Endothelial cell of umbilical vein (primary cell): ENCODE measurements at regions not wholly inside any gene's neighbourhood (a gene's known extent, or its start where the extent isn't known, plus 50 kb on each side); places are given as distances from the start of the nearest gene placed in this dataset.
"Not testable (repeated sequence)": the region's sequence is repeated elsewhere in the genome, so short reads cannot be mapped to it uniquely, and the experiment has no call there.

Experiments used
- BruUV-seq: library from RNA; stranded (reverse); fragments of 400-500 nt; replicated peaks from 2 replicates; lab custom pipeline; 2021; lab: Mats Ljungman, UMichigan
- CTCF ChIA-PET: fragments of 300-600, 350-600 bp; sonication (Branson Sonifier 250); formaldehyde crosslinking; loops from one replicate; lab custom pipeline; 2021; ENCODE audit warnings: antibody characterized with exemption, inconsistent platforms; lab: Charles Lee
- POLR2A ChIA-PET: fragments of 300-600, 350-600 bp; sonication (Branson Sonifier 250); formaldehyde crosslinking; loops from one replicate; lab custom pipeline; 2021; ENCODE audit warnings: antibody characterized with exemption, inconsistent platforms; lab: Charles Lee
- DNase-seq: peaks from one replicate; pipeline ENCODE4 v3.0.0-alpha.2; 2011; ENCODE audit warnings: low read depth, low spot score
- FAIRE-seq: peaks from 2 replicates; lab custom pipeline; 2011; peaks lifted over from hg19 to GRCh38; lab: Jason Lieb, UNC
- H2AFZ ChIP-seq: 2 replicates; pipeline ENCODE4 v1.6.0; 2012; ENCODE audit warnings: low read depth, low read length, control low read depth, inconsistent platforms
- H3K27ac ChIP-seq: 2 replicates; pipeline ENCODE4 v1.5.1; 2011; ENCODE audit warnings: low read depth, mild to moderate bottlenecking, control low read depth, low read length, moderate library complexity; ENCODE audit not compliant: insufficient read depth
- H3K27me3 ChIP-seq, 2 experiments: 2 replicates each; pipeline versions ENCODE4 v1.6.0 to v1.6.1; 2011; ENCODE audit warnings: low read length in 2 of 2, mixed read lengths in 1 of 2; ENCODE audit not compliant: control insufficient read depth in 2 of 2, insufficient read depth in 2 of 2
- H3K36me3 ChIP-seq, 2 experiments: 2 replicates in 1 of 2; 3 replicates in 1 of 2; pipeline ENCODE4 v1.5.1; 2011; ENCODE audit warnings: low read length in 2 of 2, mild to moderate bottlenecking in 1 of 2, moderate library complexity in 1 of 2; ENCODE audit not compliant: control insufficient read depth in 2 of 2, insufficient read depth in 2 of 2; ENCODE audit errors: extremely low read depth in 1 of 2
- H3K4me1 ChIP-seq: 3 replicates; pipeline ENCODE4 v1.5.1; 2011; ENCODE audit warnings: mild to moderate bottlenecking, low read length; ENCODE audit not compliant: control insufficient read depth, insufficient read depth; ENCODE audit errors: extremely low read depth
- H3K4me2 ChIP-seq: 2 replicates; pipeline ENCODE4 v1.6.1; 2011; ENCODE audit warnings: low read length, control low read depth, mixed read lengths; ENCODE audit not compliant: insufficient read depth
- H3K4me3 ChIP-seq, 3 experiments: fragments of 200-600 bp in 1 of 3; sonication (generic), shearing (Covaris generic) in 1 of 3; replicated peaks in 1 of 3; 2 replicates each; pipeline ENCODE4 v1.5.1; 2011 to 2016; ENCODE audit warnings: control low read depth in 3 of 3, low read length in 3 of 3, mild to moderate bottlenecking in 2 of 3, inconsistent platforms in 1 of 3, low read depth in 1 of 3, moderate library complexity in 1 of 3; ENCODE audit not compliant: insufficient read depth in 1 of 3
- H3K79me2 ChIP-seq: 2 replicates; pipeline ENCODE4 v1.6.0; 2012; ENCODE audit warnings: low read length, inconsistent platforms; ENCODE audit not compliant: control insufficient read depth, insufficient read depth
- H3K9ac ChIP-seq: replicated peaks from 2 replicates; pipeline ENCODE3; 2011; ENCODE audit warnings: low read length, control low read depth; ENCODE audit not compliant: insufficient read depth; ENCODE audit errors: extremely low read depth
- H3K9me1 ChIP-seq: replicated peaks from 3 replicates; pipeline ENCODE4 v1.6.0; 2011; ENCODE audit warnings: mild to moderate bottlenecking, low read length; ENCODE audit not compliant: control insufficient read depth, insufficient read depth; ENCODE audit errors: extremely low read depth
- H3K9me3 ChIP-seq: replicated peaks from 2 replicates; pipeline ENCODE4 v1.5.1; 2012; ENCODE audit warnings: low read length, inconsistent platforms; ENCODE audit not compliant: control insufficient read depth, insufficient read depth
- H4K20me1 ChIP-seq: replicated peaks from 2 replicates; pipeline ENCODE3; 2011; ENCODE audit warnings: mild to moderate bottlenecking, low read length; ENCODE audit not compliant: control insufficient read depth, insufficient read depth; ENCODE audit errors: extremely low read depth
- EZH2 ChIP-seq: IDR thresholded peaks from 2 replicates; pipeline ENCODE4 v1.6.1; 2012; ENCODE audit warnings: borderline replicate concordance, low read depth, mild to moderate bottlenecking, moderate library complexity, low read length, inconsistent platforms; ENCODE audit not compliant: severe bottlenecking
- FOS ChIP-seq: IDR thresholded peaks from 2 replicates; pipeline ENCODE4 v1.6.1; 2011; ENCODE audit warnings: mild to moderate bottlenecking, low read length, moderate library complexity, borderline replicate concordance; ENCODE audit not compliant: insufficient read depth
- GATA2 ChIP-seq: IDR thresholded peaks from 2 replicates; pipeline ENCODE4 v1.7.0; 2011; ENCODE audit warnings: low read depth, mild to moderate bottlenecking, moderate library complexity, mixed read lengths, low read length; ENCODE audit not compliant: insufficient read length, insufficient read depth
- JUN ChIP-seq: IDR thresholded peaks from 2 replicates; pipeline ENCODE4 v1.6.1; 2011; ENCODE audit warnings: borderline replicate concordance, low read depth; ENCODE audit not compliant: insufficient read length, insufficient read depth
- MYC ChIP-seq: IDR thresholded peaks from one replicate; pipeline ENCODE4 v1.6.1; 2011; ENCODE audit warnings: mild to moderate bottlenecking, low read depth, low read length
- POLR2A ChIP-seq: IDR thresholded peaks from 2 replicates; pipeline ENCODE4 v1.6.1; 2012; ENCODE audit warnings: low read depth, mild to moderate bottlenecking, control low read depth, low read length
- POLR2AphosphoS5 ChIP-seq: IDR thresholded peaks from 2 replicates; pipeline ENCODE4 v1.6.1; 2012; ENCODE audit warnings: low read depth, mild to moderate bottlenecking, control low read depth, low read length, moderate library complexity; ENCODE audit not compliant: insufficient read depth
- dilution Hi-C: fragments of 300-500 bp; cut with MboI; formaldehyde crosslinking; loops from one replicate; pipeline ENCODE4 v1.15.0; 2019; ENCODE audit warnings: low sequenced_read_pairs; ENCODE audit not compliant: extremely low pct_ligation_motif_present
- intact Hi-C: fragments of 100-400 bp; cut with micrococcal nuclease; formaldehyde crosslinking; loops from one replicate; pipeline ENCODE4 v1.10.0; 2022
- TF ChIP-seq, protein P1 (sequence below), 2 donors: IDR thresholded peaks; 1 replicate in 1 of 2; 2 replicates in 1 of 2; pipeline ENCODE4 v1.5.1; 2011; ENCODE audit warnings: low read length in 2 of 2, mild to moderate bottlenecking in 2 of 2, moderate library complexity in 2 of 2, control low read depth in 1 of 2, inconsistent platforms in 1 of 2, low read depth in 1 of 2; ENCODE audit not compliant: insufficient read depth in 1 of 2; ENCODE audit errors: extremely low read depth in 1 of 2
- TF ChIP-seq, protein P2 (sequence below): IDR thresholded peaks from 2 replicates; pipeline ENCODE4 v1.6.1; 2011; ENCODE audit not compliant: insufficient read depth, insufficient read length

DNA sequence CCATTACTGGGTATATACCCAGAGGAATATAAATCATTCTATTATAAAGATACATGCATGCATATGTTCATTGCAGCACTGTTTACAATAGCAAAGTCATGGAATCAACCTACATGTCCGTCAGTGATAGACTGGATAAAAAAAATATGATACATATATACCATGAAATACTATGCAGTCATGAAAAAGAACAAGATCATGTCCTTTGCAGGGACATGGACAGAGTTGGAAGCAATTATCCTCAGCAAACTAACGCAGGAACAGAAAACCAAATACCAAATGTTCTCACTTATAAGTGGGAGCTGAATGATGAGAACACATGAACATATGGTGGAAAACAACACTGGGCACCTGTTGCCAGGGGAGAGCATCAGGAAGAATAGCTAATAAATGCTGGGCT, 88.4 kb upstream of the ZNF92 start:
- H3K9me1 ChIP-seq, intact Hi-C loops, dilution Hi-C loops, H3K4me1 ChIP-seq, H2AFZ ChIP-seq, H3K4me2 ChIP-seq, H4K20me1 ChIP-seq, DNase-seq, H3K9me3 ChIP-seq, H3K4me3 ChIP-seq, H3K9ac ChIP-seq, H3K36me3 ChIP-seq, H3K79me2 ChIP-seq, H3K27me3 ChIP-seq, H3K27ac ChIP-seq, POLR2A ChIA-PET, BruUV-seq, FAIRE-seq: not testable (repeated sequence)
- CTCF ChIA-PET: interaction anchor here (1.1 kb wide), 1 partner anchor 22 kb away, joined by 6 read pairs; no protein-coding TSS in a partner anchor

DNA sequence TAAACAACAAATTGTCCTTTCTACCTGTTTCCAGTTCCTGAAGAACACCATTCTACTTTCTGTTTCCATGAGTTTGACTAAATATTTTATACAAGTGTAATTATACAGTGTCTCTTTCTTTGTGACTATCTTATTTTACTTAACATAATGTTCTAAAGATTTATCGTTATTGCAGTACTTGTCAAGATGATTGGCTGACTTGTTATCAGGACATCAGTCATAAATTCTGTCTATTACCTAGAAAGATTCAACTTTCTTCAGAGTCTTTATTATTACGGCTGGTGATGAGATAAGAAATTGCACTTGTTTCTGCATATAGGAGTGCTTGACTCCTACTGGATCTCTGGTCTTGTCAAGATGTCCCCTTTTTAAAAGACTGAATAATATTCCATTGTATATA, 93.9 kb upstream of the ZNF92 start:
- no TSS peak for BruUV-seq
- no peaks in the 10 kb centered on the region for H3K36me3 ChIP-seq
- no peak overlapping the region for H3K4me2 ChIP-seq
- H3K9ac ChIP-seq: no peak overlapping the region
- no peak for TF ChIP-seq FOS
- TF ChIP-seq, protein P1, sequence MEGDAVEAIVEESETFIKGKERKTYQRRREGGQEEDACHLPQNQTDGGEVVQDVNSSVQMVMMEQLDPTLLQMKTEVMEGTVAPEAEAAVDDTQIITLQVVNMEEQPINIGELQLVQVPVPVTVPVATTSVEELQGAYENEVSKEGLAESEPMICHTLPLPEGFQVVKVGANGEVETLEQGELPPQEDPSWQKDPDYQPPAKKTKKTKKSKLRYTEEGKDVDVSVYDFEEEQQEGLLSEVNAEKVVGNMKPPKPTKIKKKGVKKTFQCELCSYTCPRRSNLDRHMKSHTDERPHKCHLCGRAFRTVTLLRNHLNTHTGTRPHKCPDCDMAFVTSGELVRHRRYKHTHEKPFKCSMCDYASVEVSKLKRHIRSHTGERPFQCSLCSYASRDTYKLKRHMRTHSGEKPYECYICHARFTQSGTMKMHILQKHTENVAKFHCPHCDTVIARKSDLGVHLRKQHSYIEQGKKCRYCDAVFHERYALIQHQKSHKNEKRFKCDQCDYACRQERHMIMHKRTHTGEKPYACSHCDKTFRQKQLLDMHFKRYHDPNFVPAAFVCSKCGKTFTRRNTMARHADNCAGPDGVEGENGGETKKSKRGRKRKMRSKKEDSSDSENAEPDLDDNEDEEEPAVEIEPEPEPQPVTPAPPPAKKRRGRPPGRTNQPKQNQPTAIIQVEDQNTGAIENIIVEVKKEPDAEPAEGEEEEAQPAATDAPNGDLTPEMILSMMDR (IDR thresholded peaks at IDR 0.05; ENCODE audit: extremely low read depth in 1 of 2, insufficient read depth in 1 of 2, low read depth in 1 of 2, low read length in 2 of 2): no peak
- TF ChIP-seq GATA2: no peak
- no peak for TF ChIP-seq EZH2
- no peak for TF ChIP-seq MYC
- TF ChIP-seq POLR2A: no peak
- no peak for TF ChIP-seq POLR2AphosphoS5
- no peak for TF ChIP-seq JUN
- TF ChIP-seq, protein P2, sequence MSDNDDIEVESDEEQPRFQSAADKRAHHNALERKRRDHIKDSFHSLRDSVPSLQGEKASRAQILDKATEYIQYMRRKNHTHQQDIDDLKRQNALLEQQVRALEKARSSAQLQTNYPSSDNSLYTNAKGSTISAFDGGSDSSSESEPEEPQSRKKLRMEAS: no peak
- dilution Hi-C loops: no loop called here
- H4K20me1 ChIP-seq: no peaks in the 10 kb centered on the region
- no peak overlapping the region for H3K4me3 ChIP-seq
- no peak overlapping the region for H2AFZ ChIP-seq
- H3K9me3 ChIP-seq: no peaks in the 10 kb centered on the region
- ChIA-PET POLR2A (no interaction called here), CTCF (no interaction called here)
- no peak for DNase-seq
- H3K4me1 ChIP-seq: no peaks in the 10 kb centered on the region
- no peaks in the 10 kb centered on the region for H3K9me1 ChIP-seq
- intact Hi-C loops: no loop called here
- H3K27ac ChIP-seq: no peak overlapping the region
- FAIRE-seq: peak; percentile 4
- H3K27me3 ChIP-seq: no peaks in the 10 kb centered on the region
- H3K79me2 ChIP-seq: no peaks in the 10 kb centered on the region
